Liver (tissue), 8 donors: ENCODE measurements at regions not wholly inside any gene's neighbourhood (a gene's known extent, or its start where the extent isn't known, plus 50 kb on each side); places are given as distances from the start of the nearest gene placed in this dataset.
"Not testable (repeated sequence)": the region's sequence is repeated elsewhere in the genome, so short reads cannot be mapped to it uniquely, and the experiment has no call there.

Experiments used
- DNase-seq: peaks from one replicate; pipeline ENCODE4 v3.0.0-alpha.2; 2017; ENCODE audit warnings: low spot score
- H3K27ac ChIP-seq, 2 donors: one replicate each; pipeline ENCODE4 v1.7.0; 2013; ENCODE audit warnings: inconsistent platforms in 2 of 2, low read length in 2 of 2, control low read depth in 1 of 2, low read depth in 1 of 2, mild to moderate bottlenecking in 1 of 2
- H3K27me3 ChIP-seq, 4 donors: one replicate each; pipeline versions ENCODE4 v1.6.1 to v1.7.0; 2013; ENCODE audit warnings: low read length in 3 of 4, inconsistent platforms in 1 of 4, mild to moderate bottlenecking in 1 of 4, moderate library complexity in 1 of 4; ENCODE audit not compliant: control insufficient read depth in 4 of 4, insufficient read depth in 4 of 4
- H3K36me3 ChIP-seq, 4 donors: one replicate each; pipeline versions ENCODE4 v1.6.1 to v1.7.0; 2013; ENCODE audit warnings: low read length in 3 of 4, mild to moderate bottlenecking in 3 of 4, low read depth in 1 of 4, moderate library complexity in 1 of 4; ENCODE audit not compliant: control insufficient read depth in 4 of 4, insufficient read depth in 3 of 4
- H3K4me1 ChIP-seq, 4 donors: one replicate each; pipeline versions ENCODE4 v1.6.1 to v1.7.0; 2013; ENCODE audit warnings: low read length in 3 of 4, mild to moderate bottlenecking in 3 of 4, moderate library complexity in 1 of 4; ENCODE audit not compliant: control insufficient read depth in 4 of 4, insufficient read depth in 4 of 4
- H3K4me3 ChIP-seq, 3 donors: one replicate each; pipeline versions ENCODE4 v1.6.1 to v1.7.0; 2013; ENCODE audit warnings: low read length in 3 of 3, control low read depth in 1 of 3, low read depth in 1 of 3, mild to moderate bottlenecking in 1 of 3
- H3K9ac ChIP-seq, 2 donors: one replicate each; pipeline ENCODE4 v1.7.0; 2013; ENCODE audit warnings: low read length in 2 of 2, mild to moderate bottlenecking in 2 of 2, moderate library complexity in 2 of 2, control low read depth in 1 of 2, low read depth in 1 of 2
- H3K9me3 ChIP-seq, 4 donors: one replicate each; pipeline versions ENCODE4 v1.6.1 to v1.7.0; 2013; ENCODE audit warnings: low read length in 3 of 4; ENCODE audit not compliant: control insufficient read depth in 4 of 4
- ATF3 ChIP-seq: IDR thresholded peaks from 2 replicates; pipeline ENCODE4 v1.6.1; 2016; ENCODE audit warnings: antibody characterized with exemption
- FOXA1 ChIP-seq: IDR thresholded peaks from 2 replicates; pipeline ENCODE4 v1.6.1; 2016; ENCODE audit warnings: antibody characterized with exemption
- FOXA2 ChIP-seq: IDR thresholded peaks from 2 replicates; pipeline ENCODE4 v1.6.1; 2016; ENCODE audit warnings: antibody characterized with exemption
- GABPA ChIP-seq, 2 donors: IDR thresholded peaks in 1 of 2; conservative IDR thresholded peaks in 1 of 2; 2 replicates each; pipeline ENCODE4 v1.6.1; 2016; ENCODE audit warnings: antibody characterized with exemption in 2 of 2, mild to moderate bottlenecking in 1 of 2, moderate library complexity in 1 of 2
- HNF4A ChIP-seq, 2 donors: conservative IDR thresholded peaks; 2 replicates each; pipeline ENCODE4 v1.6.1; 2016; ENCODE audit warnings: antibody characterized with exemption in 2 of 2, mild to moderate bottlenecking in 2 of 2
- HNF4G ChIP-seq: IDR thresholded peaks from 2 replicates; pipeline ENCODE4 v1.6.1; 2016; ENCODE audit warnings: antibody characterized with exemption
- JUND ChIP-seq, 2 donors: IDR thresholded peaks; 2 replicates each; pipeline ENCODE4 v1.6.1; 2016; ENCODE audit warnings: antibody characterized with exemption in 2 of 2
- NR2F2 ChIP-seq: IDR thresholded peaks from 2 replicates; pipeline ENCODE4 v1.6.1; 2016; ENCODE audit warnings: antibody characterized with exemption
- RAD21 ChIP-seq, 2 donors: IDR thresholded peaks; 2 replicates each; pipeline ENCODE4 v1.6.1; 2016; ENCODE audit warnings: antibody characterized with exemption in 2 of 2, mild to moderate bottlenecking in 2 of 2
- RXRA ChIP-seq, 2 donors: IDR thresholded peaks; 2 replicates each; pipeline ENCODE4 v1.6.1; 2017 to 2018; ENCODE audit warnings: antibody characterized with exemption in 2 of 2, mild to moderate bottlenecking in 1 of 2
- TAF1 ChIP-seq: conservative IDR thresholded peaks from 2 replicates; pipeline ENCODE4 v1.6.1; 2016; ENCODE audit warnings: antibody characterized with exemption, mild to moderate bottlenecking
- WGBS: extraction: QIAGEN DNeasy Blood & Tissue Kit; methylation state at CpG from one replicate; pipeline ENCODE4 v1.1.7; 2013; 5-methylcytosine and 5-hydroxymethylcytosine counted together
- TF ChIP-seq, protein P1 (sequence below): IDR thresholded peaks from 2 replicates; pipeline ENCODE4 v1.6.1; 2016; ENCODE audit warnings: antibody characterized with exemption
- TF ChIP-seq, protein P2 (sequence below): fragments of 150-350 bp; IDR thresholded peaks from 2 replicates; pipeline ENCODE4 v1.5.1; 2017; ENCODE audit warnings: improper control_type of control experiment, low read depth, low read length; ENCODE audit not compliant: missing input control
- donor health status: healthy.
- donor health status: healthy.
- donor health status: healthy.
- donor health status: healthy.
- donor health status: healthy.

GRCh38 chr5:44674461-44674860, 134.3 kb upstream of the MRPS30 start:
- Histone ChIP-seq H3K36me3 (no peaks in the 10 kb centered on the region), H3K27me3 (no peaks in the 10 kb centered on the region), H3K27ac (no peak overlapping the region), H3K4me1 (no peaks in the 10 kb centered on the region), H3K9me3 (peaks cover 0 to under 1% (median 0%) of the 10 kb centered on the region in 4 donors), H3K4me3 (no peak overlapping the region), H3K9ac (no peak overlapping the region)
- TF ChIP-seq HNF4A (conservative IDR thresholded peaks at IDR 0.05) (no peak), FOXA1 (no peak), NR2F2 (no peak), FOXA2 (no peak), RAD21 (IDR thresholded peaks at IDR 0.05) (no peak), HNF4G (no peak)
- WGBS, result 77% methylated on average over 1 of the region's 1 CpG
- no peak for DNase-seq

GRCh38 chr5:44668471-44668870, 140.3 kb upstream of the MRPS30 start:
- H3K9me3 ChIP-seq, H3K27me3 ChIP-seq, H3K9ac ChIP-seq, H3K27ac ChIP-seq, DNase-seq, H3K36me3 ChIP-seq, H3K4me1 ChIP-seq, H3K4me3 ChIP-seq: not testable (repeated sequence)
- 86% methylated on average over 16 of the region's 16 CpGs for WGBS

DNA sequence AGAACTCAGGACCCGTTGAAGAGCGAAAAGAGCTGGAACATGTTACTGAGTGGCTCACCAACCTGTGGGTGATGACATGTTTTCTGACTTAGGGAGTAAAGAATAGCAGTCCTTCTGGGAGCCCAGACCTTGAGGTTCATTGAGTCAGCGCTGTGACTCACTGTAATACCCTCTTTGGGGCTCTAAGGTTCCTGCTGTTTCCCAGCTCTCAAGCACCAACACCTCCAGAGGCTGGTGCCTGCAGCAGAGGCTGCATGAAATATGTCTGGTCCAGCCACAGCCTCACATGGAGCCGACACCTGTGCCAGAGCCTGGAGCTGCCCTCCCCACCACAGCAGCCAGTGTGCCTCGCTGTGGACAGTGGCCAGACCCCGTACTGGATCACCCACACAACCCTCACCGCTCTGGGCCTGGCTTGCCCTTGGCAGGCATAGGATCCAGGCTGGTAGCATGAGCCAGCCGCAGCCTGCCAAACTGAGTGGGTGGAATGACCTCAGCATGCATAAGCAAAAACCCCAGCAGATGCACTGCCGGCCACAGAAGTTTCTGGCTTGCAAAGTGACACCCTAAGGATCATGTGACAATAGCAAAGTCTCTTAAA, 143.5 kb upstream of the MRPS30 start:
- H3K27me3 ChIP-seq, result no peaks in the 10 kb centered on the region
- DNase-seq, result no peak
- WGBS, result 76% methylated on average over 9 of the region's 9 CpGs
- no peak overlapping the region for H3K4me3 ChIP-seq
- H3K4me1 ChIP-seq, result no peaks in the 10 kb centered on the region
- no peak for TF ChIP-seq ATF3
- no peak for TF ChIP-seq HNF4G
- TF ChIP-seq, protein P1, sequence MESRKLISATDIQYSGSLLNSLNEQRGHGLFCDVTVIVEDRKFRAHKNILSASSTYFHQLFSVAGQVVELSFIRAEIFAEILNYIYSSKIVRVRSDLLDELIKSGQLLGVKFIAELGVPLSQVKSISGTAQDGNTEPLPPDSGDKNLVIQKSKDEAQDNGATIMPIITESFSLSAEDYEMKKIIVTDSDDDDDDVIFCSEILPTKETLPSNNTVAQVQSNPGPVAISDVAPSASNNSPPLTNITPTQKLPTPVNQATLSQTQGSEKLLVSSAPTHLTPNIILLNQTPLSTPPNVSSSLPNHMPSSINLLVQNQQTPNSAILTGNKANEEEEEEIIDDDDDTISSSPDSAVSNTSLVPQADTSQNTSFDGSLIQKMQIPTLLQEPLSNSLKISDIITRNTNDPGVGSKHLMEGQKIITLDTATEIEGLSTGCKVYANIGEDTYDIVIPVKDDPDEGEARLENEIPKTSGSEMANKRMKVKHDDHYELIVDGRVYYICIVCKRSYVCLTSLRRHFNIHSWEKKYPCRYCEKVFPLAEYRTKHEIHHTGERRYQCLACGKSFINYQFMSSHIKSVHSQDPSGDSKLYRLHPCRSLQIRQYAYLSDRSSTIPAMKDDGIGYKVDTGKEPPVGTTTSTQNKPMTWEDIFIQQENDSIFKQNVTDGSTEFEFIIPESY, result no peak
- TF ChIP-seq RAD21 (IDR thresholded peaks at IDR 0.05), result no peak
- TF ChIP-seq GABPA (IDR thresholded peaks at IDR 0.05 in 1 of 2, conservative IDR thresholded peaks at IDR 0.05 in 1 of 2), result no peak
- TF ChIP-seq FOXA1, result no peak
- TF ChIP-seq, protein P2, sequence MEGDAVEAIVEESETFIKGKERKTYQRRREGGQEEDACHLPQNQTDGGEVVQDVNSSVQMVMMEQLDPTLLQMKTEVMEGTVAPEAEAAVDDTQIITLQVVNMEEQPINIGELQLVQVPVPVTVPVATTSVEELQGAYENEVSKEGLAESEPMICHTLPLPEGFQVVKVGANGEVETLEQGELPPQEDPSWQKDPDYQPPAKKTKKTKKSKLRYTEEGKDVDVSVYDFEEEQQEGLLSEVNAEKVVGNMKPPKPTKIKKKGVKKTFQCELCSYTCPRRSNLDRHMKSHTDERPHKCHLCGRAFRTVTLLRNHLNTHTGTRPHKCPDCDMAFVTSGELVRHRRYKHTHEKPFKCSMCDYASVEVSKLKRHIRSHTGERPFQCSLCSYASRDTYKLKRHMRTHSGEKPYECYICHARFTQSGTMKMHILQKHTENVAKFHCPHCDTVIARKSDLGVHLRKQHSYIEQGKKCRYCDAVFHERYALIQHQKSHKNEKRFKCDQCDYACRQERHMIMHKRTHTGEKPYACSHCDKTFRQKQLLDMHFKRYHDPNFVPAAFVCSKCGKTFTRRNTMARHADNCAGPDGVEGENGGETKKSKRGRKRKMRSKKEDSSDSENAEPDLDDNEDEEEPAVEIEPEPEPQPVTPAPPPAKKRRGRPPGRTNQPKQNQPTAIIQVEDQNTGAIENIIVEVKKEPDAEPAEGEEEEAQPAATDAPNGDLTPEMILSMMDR, result no peak
- no peak for TF ChIP-seq JUND (IDR thresholded peaks at IDR 0.05)
- no peak for TF ChIP-seq HNF4A (conservative IDR thresholded peaks at IDR 0.05)
- no peak for TF ChIP-seq RXRA (IDR thresholded peaks at IDR 0.05)
- TF ChIP-seq TAF1, result no peak
- no peak overlapping the region for H3K9ac ChIP-seq
- no peaks in the 10 kb centered on the region for H3K36me3 ChIP-seq
- no peak overlapping the region for H3K27ac ChIP-seq
- H3K9me3 ChIP-seq, result no peaks in the 10 kb centered on the region
